HepG2 (cell line): ENCODE measurements at regions not wholly inside any gene's neighbourhood (a gene's known extent, or its start where the extent isn't known, plus 50 kb on each side); places are given as distances from the start of the nearest gene placed in this dataset.

ENCODE experiments used
- ATAC-seq: fragments of 200-7000 bp; cut with Tn5 transposase; 3 replicates; pipeline ENCODE4 v1.9.1; 2020; ENCODE audit warnings: mild to moderate bottlenecking, moderate library complexity
- BruUV-seq: library from RNA; stranded (reverse); fragments of 400-500 nt; replicated peaks from 2 replicates; lab custom pipeline; 2021; lab: Mats Ljungman, UMichigan
- CTCF ChIA-PET: fragments of 300-600 bp; formaldehyde crosslinking; extraction: SDS; loops from one replicate; lab custom pipeline; 2021; ENCODE audit warnings: low total read pairs, inconsistent platforms, low intra/inter-chr PET ratio; lab: Yijun Ruan, JAX
- POLR2A ChIA-PET: fragments of 350-600 bp; sonication (Branson Sonifier 250); formaldehyde crosslinking; loops from one replicate; lab custom pipeline; 2020; ENCODE audit warnings: antibody characterized with exemption, inconsistent platforms; lab: Yijun Ruan, JAX
- DNase-seq: peaks from one replicate; pipeline ENCODE4 v3.0.0-alpha.2; 2015; ENCODE audit warnings: low spot score
- FAIRE-seq: peaks from 3 replicates; lab custom pipeline; 2011; peaks lifted over from hg19 to GRCh38; lab: Jason Lieb, UNC
- H2AFZ ChIP-seq: one replicate; pipeline ENCODE4 v1.6.1; 2011; ENCODE audit warnings: low read length, inconsistent platforms
- H3K27ac ChIP-seq: fragments of 300-600 bp; 3 replicates; pipeline ENCODE4 v1.8.0; 2011; ENCODE audit warnings: mixed run types, mild to moderate bottlenecking, mixed read lengths, low read length, inconsistent platforms; ENCODE audit not compliant: insufficient read depth; ENCODE audit errors: extremely low read length
- H3K27me3 ChIP-seq, 2 experiments: fragments of 200-600 bp in 1 of 2; 2 replicates in 1 of 2; 3 replicates in 1 of 2; pipeline versions ENCODE4 v1.6.0 to v1.8.0; 2011; ENCODE audit warnings: low read length in 2 of 2, mild to moderate bottlenecking in 2 of 2, moderate library complexity in 2 of 2, inconsistent platforms in 1 of 2; ENCODE audit not compliant: insufficient read depth in 2 of 2, control insufficient read depth in 1 of 2
- H3K36me3 ChIP-seq, 2 experiments: fragments of 200-600 bp in 1 of 2; replicated peaks in 1 of 2; 2 replicates in 1 of 2; 3 replicates in 1 of 2; pipeline versions ENCODE4 v1.5.1 to v1.8.0; 2011; ENCODE audit warnings: low read length in 2 of 2, inconsistent platforms in 1 of 2; ENCODE audit not compliant: insufficient read depth in 2 of 2, control insufficient read depth in 1 of 2
- H3K4me1 ChIP-seq: 2 replicates; pipeline ENCODE4 v1.5.1; 2012; ENCODE audit warnings: low read length, inconsistent platforms; ENCODE audit not compliant: insufficient read depth
- H3K4me2 ChIP-seq: 2 replicates; pipeline ENCODE4 v1.6.0; 2011; ENCODE audit warnings: low read depth, low read length, inconsistent platforms
- H3K4me3 ChIP-seq, 3 experiments: fragments of 200-600 bp in 1 of 3; sonication (generic), shearing (Covaris generic) in 1 of 3; replicated peaks in 1 of 3; 2 replicates each; pipeline ENCODE4 v1.5.1; 2011 to 2016; ENCODE audit warnings: low read length in 3 of 3, inconsistent platforms in 2 of 3, low read depth in 2 of 3, mild to moderate bottlenecking in 2 of 3, control low read depth in 1 of 3, mixed read lengths in 1 of 3; ENCODE audit not compliant: insufficient read depth in 1 of 3
- H3K79me2 ChIP-seq: one replicate; pipeline ENCODE4 v1.6.1; 2011; ENCODE audit warnings: low read length, inconsistent platforms; ENCODE audit not compliant: insufficient read depth
- H3K9ac ChIP-seq: 2 replicates; pipeline ENCODE4 v1.6.0; 2011; ENCODE audit warnings: mild to moderate bottlenecking, low read depth, low read length, inconsistent platforms; ENCODE audit not compliant: insufficient read depth
- H3K9me3 ChIP-seq: 2 replicates; pipeline ENCODE4 v1.5.1; 2012; ENCODE audit warnings: mild to moderate bottlenecking, low read length
- H4K20me1 ChIP-seq: 2 replicates; pipeline ENCODE4 v1.6.0; 2011; ENCODE audit warnings: inconsistent platforms, mild to moderate bottlenecking, low read length, moderate library complexity; ENCODE audit not compliant: insufficient read depth
- ARID4A ChIP-seq: sonication (generic); formaldehyde crosslinking; IDR thresholded peaks from 2 replicates; pipeline ENCODE4 v1.5.0; 2020; ENCODE audit warnings: mild to moderate bottlenecking, missing genetic modification reagents, borderline replicate concordance
- CHD2 ChIP-seq: IDR thresholded peaks from 2 replicates; pipeline ENCODE4 v1.6.1; 2011; ENCODE audit warnings: low read depth, low read length, improper control_type of control experiment
- E2F2 ChIP-seq: sonication (generic); formaldehyde crosslinking; IDR thresholded peaks from 2 replicates; pipeline ENCODE4 v1.4.0; 2020; ENCODE audit warnings: missing genetic modification reagents, borderline replicate concordance
- FOSL2 ChIP-seq: sonication (generic); formaldehyde crosslinking; IDR thresholded peaks from 2 replicates; pipeline ENCODE4 v1.4.0; 2020; ENCODE audit warnings: missing genetic modification reagents
- KMT2A ChIP-seq: sonication (generic); formaldehyde crosslinking; IDR thresholded peaks from 2 replicates; pipeline ENCODE4 v1.4.0; 2020; ENCODE audit warnings: missing genetic modification reagents
- NFATC3 ChIP-seq: sonication (generic); formaldehyde crosslinking; IDR thresholded peaks from 2 replicates; pipeline ENCODE4 v1.5.1; 2020; ENCODE audit warnings: mild to moderate bottlenecking, missing genetic modification reagents
- RFX3 ChIP-seq: IDR thresholded peaks from 2 replicates; pipeline ENCODE4 v1.6.1; 2016; ENCODE audit warnings: missing biosample characterization, missing genetic modification reagents
- YY1 ChIP-seq: IDR thresholded peaks from 2 replicates; pipeline ENCODE4 v1.6.1; 2011; ENCODE audit warnings: low read length, low read depth, moderate library complexity, mild to moderate bottlenecking; ENCODE audit not compliant: insufficient read depth, insufficient replicate concordance
- ZNF496 ChIP-seq: sonication (generic); formaldehyde crosslinking; IDR thresholded peaks from 2 replicates; pipeline ENCODE4 v1.8.1; 2023; ENCODE audit warnings: mild to moderate bottlenecking, moderate library complexity, missing genetic modification reagents; ENCODE audit not compliant: insufficient replicate concordance
- ZNF546 ChIP-seq: sonication (generic); formaldehyde crosslinking; conservative IDR thresholded peaks from 2 replicates; pipeline ENCODE4 v1.8.1; 2023; ENCODE audit warnings: mild to moderate bottlenecking, missing genetic modification reagents
- ZNF639 ChIP-seq: conservative IDR thresholded peaks from 2 replicates; pipeline ENCODE4 v1.6.1; 2018; ENCODE audit warnings: missing genetic modification reagents
- ZSCAN31 ChIP-seq: sonication (generic); formaldehyde crosslinking; IDR thresholded peaks from 2 replicates; pipeline ENCODE4 v1.5.0; 2020; ENCODE audit warnings: low read depth, mild to moderate bottlenecking, missing genetic modification reagents
- WGBS: methylation state at CpG from one replicate; pipeline ENCODE4 v1.1.6; 2017; ENCODE audit warnings: low lambda C conversion rate; 5-methylcytosine and 5-hydroxymethylcytosine counted together
- in situ Hi-C: cut with HindIII; loops from 2 replicates; pipeline ENCODE4 v1.10.0; 2017; ENCODE audit warnings: low pct_unique_long_range_greater_than_20kb; ENCODE audit not compliant: extremely low pct_ligation_motif_present
- intact Hi-C: fragments of 100-400 bp; cut with micrococcal nuclease; formaldehyde crosslinking; loops from one replicate; pipeline ENCODE4 v1.10.0; 2022; ENCODE audit not compliant: unreplicated experiment

GRCh38 chr12:115147916-115148315 lies 463.9 kb upstream of the TBX3 start:
- POLR2A ChIA-PET: no interaction called here
- Histone ChIP-seq H4K20me1 (no peaks in the 10 kb centered on the region), H3K9me3 (no peaks in the 10 kb centered on the region), H3K27me3 (no peaks in the 10 kb centered on the region), H3K4me1 (no peaks in the 10 kb centered on the region), H2AFZ (no peak overlapping the region), H3K36me3 (no peaks in the 10 kb centered on the region), H3K27ac (no peak overlapping the region), H3K9ac (no peak overlapping the region), H3K79me2 (no peaks in the 10 kb centered on the region), H3K4me2 (no peak overlapping the region), H3K4me3 (no peak overlapping the region)
- intact Hi-C loops (no loop called here), in situ Hi-C loops (no loop called here)
- FAIRE-seq: no peak
- CTCF ChIA-PET: no interaction called here
- WGBS: 45% methylated on average over 2 of the region's 2 CpGs
- no TSS peak for BruUV-seq
- no peak for DNase-seq
- TF ChIP-seq ZNF496 (CRISPR knock-in tag) (no peak), ZNF546 (CRISPR knock-in tag) (no peak), RFX3 (no peak), FOSL2 (CRISPR knock-in tag) (no peak), ARID4A (CRISPR knock-in tag) (no peak), E2F2 (CRISPR knock-in tag) (no peak), ZNF639 (no peak), NFATC3 (CRISPR knock-in tag) (no peak), CHD2 (no peak), KMT2A (CRISPR knock-in tag) (no peak), ZSCAN31 (no peak), YY1 (no peak)
- ATAC-seq: no peak
